Prostate gland (tissue), 2 donors: ENCODE measurements at regions not wholly inside any gene's neighbourhood (a gene's known extent, or its start where the extent isn't known, plus 50 kb on each side); places are given as distances from the start of the nearest gene placed in this dataset.

Source experiments
- DNase-seq: peaks from one replicate; pipeline ENCODE4 v3.0.0-alpha.2; 2019; ENCODE audit warnings: low spot score
- H3K27ac ChIP-seq, 2 donors: fragments of 200-600 bp; sonication (generic); 2 replicates each; pipeline ENCODE4 v1.5.1; 2017 to 2019
- H3K27me3 ChIP-seq: fragments of 200-600 bp; sonication (generic); replicated peaks from 2 replicates; pipeline ENCODE4 v1.5.1; 2019; ENCODE audit not compliant: insufficient read depth
- H3K36me3 ChIP-seq, 2 donors: fragments of 200-600 bp; sonication (generic); 1 replicate in 1 of 2; 2 replicates in 1 of 2; pipeline versions ENCODE4 v1.5.1 to v1.8.1; 2017 to 2019
- H3K4me1 ChIP-seq: fragments of 200-600 bp; sonication (generic); replicated peaks from 2 replicates; pipeline ENCODE4 v1.5.1; 2019
- H3K4me3 ChIP-seq, 2 donors: fragments of 200-600 bp; sonication (generic); 2 replicates each; pipeline ENCODE4 v1.5.1; 2017 to 2019
- H3K9me3 ChIP-seq: fragments of 200-600 bp; sonication (generic); 2 replicates; pipeline ENCODE4 v1.5.1; 2017
- POLR2A ChIP-seq: fragments of 450-650 bp; IDR thresholded peaks from one replicate; pipeline ENCODE4 v1.6.1; 2016; ENCODE audit warnings: antibody characterized with exemption, mild to moderate bottlenecking
- POLR2AphosphoS5 ChIP-seq: sonication (generic); formaldehyde crosslinking; IDR thresholded peaks from one replicate; pipeline ENCODE4 v1.6.1; 2017; ENCODE audit warnings: antibody characterized with exemption
- WGBS: methylation state at CpG from one replicate; pipeline ENCODE4 v1.1.5; 2018; 5-methylcytosine and 5-hydroxymethylcytosine counted together
- intact Hi-C: fragments of 100-400 bp; cut with DNase I; formaldehyde crosslinking; loops from one replicate; pipeline ENCODE4 v1.14.2; 2022
- TF ChIP-seq, protein P1 (sequence below), 4 experiments: fragments of 200-600 bp in 2 of 4; fragments of 450-650 bp in 2 of 4; sonication (generic) in 2 of 4; IDR thresholded peaks; 1 replicate in 3 of 4; 2 replicates in 1 of 4; pipeline ENCODE4 v1.5.1; 2016 to 2019; ENCODE audit warnings: antibody characterized with exemption in 4 of 4, mild to moderate bottlenecking in 2 of 4, moderate library complexity in 2 of 4

DNA sequence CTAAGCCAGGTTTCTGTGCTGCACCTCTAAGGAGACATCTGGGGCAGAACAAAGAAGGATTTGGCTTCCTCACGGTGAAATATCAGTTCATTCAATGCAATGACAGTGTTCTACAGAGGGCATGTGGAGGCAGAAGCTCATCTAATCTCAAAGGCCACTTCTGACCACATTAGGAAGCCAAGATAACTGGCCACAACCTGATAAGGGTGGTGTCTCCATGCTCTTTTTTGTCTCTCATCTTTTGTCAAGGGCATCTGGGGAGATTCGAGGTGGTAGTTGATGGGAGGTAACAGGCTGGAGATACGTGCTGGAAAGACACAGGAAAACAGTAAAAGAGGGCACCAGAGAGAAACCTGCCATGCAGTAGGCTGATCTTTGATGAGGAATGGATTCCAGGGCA lies 303.9 kb downstream of the LRATD1 start:
- H3K9me3 ChIP-seq, result no peaks in the 10 kb centered on the region
- no peaks in the 10 kb centered on the region for H3K27me3 ChIP-seq
- DNase-seq, result no peak
- H3K36me3 ChIP-seq, result no peaks in the 10 kb centered on the region
- WGBS, result 78% methylated on average over 3 of the region's 3 CpGs
- no peak overlapping the region for H3K27ac ChIP-seq
- TF ChIP-seq POLR2AphosphoS5, result no peak
- TF ChIP-seq POLR2A, result no peak
- TF ChIP-seq, protein P1, sequence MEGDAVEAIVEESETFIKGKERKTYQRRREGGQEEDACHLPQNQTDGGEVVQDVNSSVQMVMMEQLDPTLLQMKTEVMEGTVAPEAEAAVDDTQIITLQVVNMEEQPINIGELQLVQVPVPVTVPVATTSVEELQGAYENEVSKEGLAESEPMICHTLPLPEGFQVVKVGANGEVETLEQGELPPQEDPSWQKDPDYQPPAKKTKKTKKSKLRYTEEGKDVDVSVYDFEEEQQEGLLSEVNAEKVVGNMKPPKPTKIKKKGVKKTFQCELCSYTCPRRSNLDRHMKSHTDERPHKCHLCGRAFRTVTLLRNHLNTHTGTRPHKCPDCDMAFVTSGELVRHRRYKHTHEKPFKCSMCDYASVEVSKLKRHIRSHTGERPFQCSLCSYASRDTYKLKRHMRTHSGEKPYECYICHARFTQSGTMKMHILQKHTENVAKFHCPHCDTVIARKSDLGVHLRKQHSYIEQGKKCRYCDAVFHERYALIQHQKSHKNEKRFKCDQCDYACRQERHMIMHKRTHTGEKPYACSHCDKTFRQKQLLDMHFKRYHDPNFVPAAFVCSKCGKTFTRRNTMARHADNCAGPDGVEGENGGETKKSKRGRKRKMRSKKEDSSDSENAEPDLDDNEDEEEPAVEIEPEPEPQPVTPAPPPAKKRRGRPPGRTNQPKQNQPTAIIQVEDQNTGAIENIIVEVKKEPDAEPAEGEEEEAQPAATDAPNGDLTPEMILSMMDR (IDR thresholded peaks at IDR 0.05), result no peak
- no peaks in the 10 kb centered on the region for H3K4me1 ChIP-seq
- intact Hi-C loops, result no loop called here
- H3K4me3 ChIP-seq, result no peak overlapping the region

DNA sequence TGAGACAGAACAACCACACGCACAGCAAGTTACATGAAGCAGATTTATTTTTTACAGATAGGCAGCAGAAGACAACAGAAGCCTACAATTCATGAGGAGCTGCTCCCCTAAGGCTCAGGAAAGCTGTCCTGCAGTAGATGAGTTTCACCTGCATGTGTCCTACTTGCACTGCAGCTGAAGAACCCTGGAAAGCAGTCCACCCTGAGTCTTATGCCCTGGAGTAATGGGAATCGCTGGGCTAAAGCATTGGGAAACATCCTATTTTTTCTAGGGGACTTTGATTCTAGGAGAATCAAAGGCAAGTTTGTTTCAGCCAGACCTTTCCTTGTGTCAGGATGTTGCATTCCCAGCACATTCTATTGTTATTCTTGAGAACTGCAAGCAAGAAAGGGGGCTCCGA lies 304.8 kb downstream of the LRATD1 start:
- Histone ChIP-seq H3K4me1 (no peaks in the 10 kb centered on the region), H3K36me3 (no peaks in the 10 kb centered on the region), H3K27me3 (no peaks in the 10 kb centered on the region), H3K4me3 (no peak overlapping the region), H3K9me3 (no peaks in the 10 kb centered on the region), H3K27ac (no peak overlapping the region)
- no peak for TF ChIP-seq POLR2A
- TF ChIP-seq POLR2AphosphoS5, result no peak
- TF ChIP-seq, protein P1 (IDR thresholded peaks at IDR 0.05), result no peak
- 89% methylated on average over 3 of the region's 3 CpGs for WGBS
- intact Hi-C loops, result no loop called here
- DNase-seq, result no peak

DNA sequence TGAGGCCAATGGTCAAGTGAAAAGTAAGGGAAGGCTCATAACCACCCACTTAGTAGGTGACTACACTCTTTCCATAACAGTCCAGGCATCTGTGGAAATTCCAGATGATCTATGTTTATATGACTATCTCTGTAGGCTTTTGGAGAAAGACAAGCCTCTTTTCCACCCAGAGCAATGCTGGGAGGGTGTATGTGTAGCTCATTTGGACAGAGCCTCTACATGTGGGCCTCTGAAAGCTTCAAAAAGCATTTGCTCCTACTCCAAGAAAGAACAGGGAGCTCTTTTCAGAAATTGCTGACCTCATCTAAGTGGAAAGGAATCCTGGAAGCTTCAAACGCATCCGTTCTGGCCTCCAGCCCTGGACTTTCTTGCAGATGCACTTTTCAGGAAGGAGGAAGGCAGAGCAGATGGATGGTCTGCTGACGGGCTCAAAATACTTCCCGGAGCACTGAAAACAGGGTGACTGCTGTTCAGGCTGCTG lies 308.7 kb downstream of the LRATD1 start:
- no peaks in the 10 kb centered on the region for H3K36me3 ChIP-seq
- intact Hi-C loops, result no loop called here
- DNase-seq, result no peak
- TF ChIP-seq, protein P1 (IDR thresholded peaks at IDR 0.05), result no peak
- TF ChIP-seq POLR2A, result no peak
- no peak for TF ChIP-seq POLR2AphosphoS5
- no peaks in the 10 kb centered on the region for H3K27me3 ChIP-seq
- H3K4me3 ChIP-seq, result no peak overlapping the region
- H3K27ac ChIP-seq, result no peak overlapping the region
- no peaks in the 10 kb centered on the region for H3K9me3 ChIP-seq
- 48% methylated on average over 4 of the region's 4 CpGs for WGBS
- no peaks in the 10 kb centered on the region for H3K4me1 ChIP-seq

DNA sequence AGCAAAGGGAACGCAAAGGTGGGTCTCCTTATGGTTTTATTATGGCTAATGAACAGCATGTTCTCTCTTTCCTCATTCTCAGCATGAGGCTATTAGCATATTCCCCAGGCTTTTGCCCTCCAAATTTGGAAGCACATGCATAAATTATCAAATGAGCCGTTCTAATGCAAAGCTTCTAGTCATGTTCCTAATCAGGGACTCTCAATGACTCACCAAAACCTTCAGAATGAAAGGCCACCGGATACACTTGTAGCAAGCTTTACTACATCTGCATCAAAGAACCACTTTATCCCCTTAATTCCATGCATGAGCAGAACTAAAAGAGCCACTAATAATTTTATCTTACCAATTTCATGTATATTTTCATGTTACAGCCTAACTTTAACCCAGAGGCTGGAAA lies 310.5 kb downstream of the LRATD1 start:
- intact Hi-C loops, result no loop called here
- TF ChIP-seq POLR2AphosphoS5 (no peak), POLR2A (no peak)
- TF ChIP-seq, protein P1 (IDR thresholded peaks at IDR 0.05), result no peak

DNA sequence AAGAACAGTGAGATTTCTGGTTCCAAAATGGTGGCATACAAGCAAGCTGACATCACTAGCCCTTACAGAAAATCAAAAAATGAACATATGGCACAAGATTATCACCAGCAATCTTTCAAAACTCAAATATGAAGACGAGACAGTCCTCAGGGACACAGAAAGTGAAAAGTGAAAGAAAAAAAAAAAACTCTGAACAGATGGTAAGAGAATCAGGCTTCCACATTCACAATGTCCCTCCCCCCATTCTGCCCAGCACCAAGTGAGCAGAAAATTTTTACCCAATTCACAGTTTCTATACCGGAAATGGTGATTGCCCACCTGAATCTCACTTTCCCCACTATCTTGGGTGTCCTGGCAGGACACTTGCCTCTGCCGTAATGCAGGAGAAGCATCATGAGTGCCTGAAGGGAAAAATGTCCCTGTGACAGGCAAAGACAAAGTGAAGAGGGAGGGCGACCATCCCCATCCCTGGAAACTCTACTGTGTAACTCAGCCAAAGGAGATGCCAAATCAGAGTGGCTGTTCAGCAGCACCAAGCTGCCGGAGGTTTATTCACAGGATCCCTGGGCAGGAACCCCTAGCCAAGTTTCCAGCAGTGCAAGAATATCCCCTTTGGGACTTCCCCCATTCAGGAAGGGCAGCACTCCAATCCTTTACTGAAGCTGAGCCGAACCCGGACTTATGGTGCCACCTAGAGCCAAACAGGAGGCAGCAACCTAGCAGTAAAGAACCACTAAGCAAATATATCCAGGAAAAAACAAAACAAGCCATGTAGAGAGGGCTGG lies 312.2 kb downstream of the LRATD1 start:
- no peaks in the 10 kb centered on the region for H3K27me3 ChIP-seq
- TF ChIP-seq POLR2A, result no peak
- TF ChIP-seq, protein P1 (IDR thresholded peaks at IDR 0.05), result peak in 1 of 4 experiments; percentile 10
- TF ChIP-seq POLR2AphosphoS5, result no peak

More for the DNA sequence above, 310.5 kb downstream of the LRATD1 start:
- H3K36me3 ChIP-seq, result no peaks in the 10 kb centered on the region
- H3K27me3 ChIP-seq, result no peaks in the 10 kb centered on the region
- 95% methylated on average over 3 of the region's 3 CpGs for WGBS
- no peaks in the 10 kb centered on the region for H3K4me1 ChIP-seq
- no peak for DNase-seq
- H3K4me3 ChIP-seq, result no peak overlapping the region
- no peak overlapping the region for H3K27ac ChIP-seq
- no peaks in the 10 kb centered on the region for H3K9me3 ChIP-seq

More for the DNA sequence above, 312.2 kb downstream of the LRATD1 start:
- no peak for DNase-seq
- WGBS, result 84% methylated on average over 7 of the region's 7 CpGs
- Histone ChIP-seq H3K36me3 (no peaks in the 10 kb centered on the region), H3K27ac (no peak overlapping the region), H3K4me1 (no peaks in the 10 kb centered on the region), H3K9me3 (no peaks in the 10 kb centered on the region), H3K4me3 (no peak overlapping the region)
- intact Hi-C loops, result no loop called here
